Fibroblast of the aortic adventitia (primary cell): ENCODE measurements at regions not wholly inside any gene's neighbourhood (a gene's known extent, or its start where the extent isn't known, plus 50 kb on each side); places are given as distances from the start of the nearest gene placed in this dataset.

Source experiments
- DNase-seq: peaks from one replicate; pipeline ENCODE4 v3.0.0-alpha.2; 2010; ENCODE audit warnings: low read depth
- H3K4me3 ChIP-seq: 2 replicates; pipeline ENCODE4 v1.5.1; 2011; ENCODE audit warnings: low read depth, mild to moderate bottlenecking, control low read depth, low read length, moderate library complexity
- TF ChIP-seq, protein P1 (sequence below): IDR thresholded peaks from 2 replicates; pipeline ENCODE4 v1.5.1; 2011; ENCODE audit warnings: mild to moderate bottlenecking, low read length, control low read depth, inconsistent platforms; ENCODE audit not compliant: insufficient read depth

DNA sequence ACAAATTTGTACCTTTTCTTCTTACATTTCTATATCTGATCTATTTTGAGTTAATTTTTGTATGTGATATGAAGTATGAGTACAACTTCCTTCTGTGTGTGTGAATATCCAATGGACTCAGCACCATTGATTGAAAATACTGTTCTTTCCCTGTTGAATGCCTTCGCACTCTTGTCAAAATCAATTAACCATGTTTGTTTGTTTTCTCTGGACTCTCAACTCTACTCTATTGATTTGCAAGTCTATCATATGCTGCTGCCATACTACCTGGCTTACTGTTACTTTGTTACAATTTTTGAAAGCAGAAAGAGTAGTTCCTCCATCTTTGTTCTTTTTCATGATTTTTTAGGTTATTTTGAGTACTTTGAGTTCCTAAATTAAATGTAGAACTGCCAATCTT is 1437.4 kb upstream of the SPRY2 start:
- H3K4me3 ChIP-seq: no peak overlapping the region
- TF ChIP-seq, protein P1, sequence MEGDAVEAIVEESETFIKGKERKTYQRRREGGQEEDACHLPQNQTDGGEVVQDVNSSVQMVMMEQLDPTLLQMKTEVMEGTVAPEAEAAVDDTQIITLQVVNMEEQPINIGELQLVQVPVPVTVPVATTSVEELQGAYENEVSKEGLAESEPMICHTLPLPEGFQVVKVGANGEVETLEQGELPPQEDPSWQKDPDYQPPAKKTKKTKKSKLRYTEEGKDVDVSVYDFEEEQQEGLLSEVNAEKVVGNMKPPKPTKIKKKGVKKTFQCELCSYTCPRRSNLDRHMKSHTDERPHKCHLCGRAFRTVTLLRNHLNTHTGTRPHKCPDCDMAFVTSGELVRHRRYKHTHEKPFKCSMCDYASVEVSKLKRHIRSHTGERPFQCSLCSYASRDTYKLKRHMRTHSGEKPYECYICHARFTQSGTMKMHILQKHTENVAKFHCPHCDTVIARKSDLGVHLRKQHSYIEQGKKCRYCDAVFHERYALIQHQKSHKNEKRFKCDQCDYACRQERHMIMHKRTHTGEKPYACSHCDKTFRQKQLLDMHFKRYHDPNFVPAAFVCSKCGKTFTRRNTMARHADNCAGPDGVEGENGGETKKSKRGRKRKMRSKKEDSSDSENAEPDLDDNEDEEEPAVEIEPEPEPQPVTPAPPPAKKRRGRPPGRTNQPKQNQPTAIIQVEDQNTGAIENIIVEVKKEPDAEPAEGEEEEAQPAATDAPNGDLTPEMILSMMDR: no peak
- no peak for DNase-seq

DNA sequence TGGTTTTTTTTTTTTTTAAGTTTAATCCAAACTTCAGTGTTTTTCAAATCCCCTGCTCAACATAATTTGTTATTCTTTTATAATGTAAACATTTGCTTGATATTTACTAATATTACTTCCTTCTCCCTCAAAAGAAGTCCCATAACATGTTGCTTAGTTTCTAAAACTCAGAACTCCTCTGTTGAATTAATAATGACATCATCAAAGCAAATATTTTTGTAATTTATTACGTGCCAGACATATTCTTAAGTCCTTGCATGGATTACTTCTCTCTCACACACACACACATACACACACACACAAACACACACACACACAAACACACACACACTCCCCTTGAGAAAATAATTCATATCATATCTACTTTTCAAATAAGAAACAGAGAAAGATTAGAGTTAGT is 1432.3 kb upstream of the SPRY2 start:
- no peak for DNase-seq
- TF ChIP-seq, protein P1: no peak

GRCh38 chr13:81771951-81772350 is 1431.0 kb upstream of the SPRY2 start:
- no peak overlapping the region for H3K4me3 ChIP-seq
- DNase-seq: no peak
- TF ChIP-seq, protein P1: no peak

More for the DNA sequence above, 1432.3 kb upstream of the SPRY2 start:
- H3K4me3 ChIP-seq: no peak overlapping the region

DNA sequence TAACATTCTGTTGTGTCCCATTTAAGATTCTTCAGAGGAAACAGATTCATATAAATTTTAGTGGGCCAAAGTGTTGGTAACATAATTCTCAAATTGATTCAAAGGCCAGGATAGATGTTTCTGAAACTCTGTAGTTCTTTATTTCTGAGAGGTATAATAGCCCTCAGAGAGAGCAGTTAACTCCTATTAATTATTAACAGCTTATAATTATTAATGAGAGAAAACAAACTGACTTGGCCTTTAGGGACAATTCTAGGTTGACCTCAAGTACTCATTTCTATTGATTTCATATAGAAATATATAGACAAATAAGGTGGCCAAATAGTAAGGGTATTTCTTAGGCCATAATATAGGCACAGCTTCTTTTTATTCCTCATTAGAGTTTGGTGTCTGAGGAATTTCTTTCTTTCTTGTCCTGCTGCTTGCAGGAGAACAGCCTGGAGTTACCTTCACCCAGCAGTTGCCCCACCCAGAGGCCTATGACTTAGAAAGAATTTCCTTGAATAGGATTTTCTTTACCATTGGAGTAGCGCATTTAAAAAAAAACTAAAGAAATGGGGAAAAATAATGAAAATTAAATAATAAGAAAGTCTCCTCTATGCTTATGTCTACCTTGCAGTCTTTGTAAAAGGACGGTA is 1430.1 kb upstream of the SPRY2 start:
- no peak overlapping the region for H3K4me3 ChIP-seq
- TF ChIP-seq, protein P1: no peak
- no peak for DNase-seq

DNA sequence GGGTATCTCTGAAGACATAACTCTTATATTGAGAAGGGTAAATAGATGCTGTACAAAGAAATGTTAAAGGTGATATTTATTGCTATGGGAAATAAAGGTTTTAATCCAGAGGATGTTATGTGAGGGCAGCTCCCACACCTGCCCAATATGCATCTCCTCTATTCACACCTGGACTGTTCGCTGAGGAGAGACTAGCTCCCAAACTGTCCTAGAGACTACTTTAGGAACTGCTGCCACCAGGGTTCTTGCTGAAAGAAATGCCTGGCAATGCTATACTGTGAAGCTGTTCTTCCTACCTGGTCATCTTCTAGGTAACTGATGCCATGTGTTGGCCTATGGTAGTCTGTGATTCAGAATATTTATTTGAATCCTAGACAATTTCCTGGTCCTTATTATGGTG is 1421.5 kb upstream of the SPRY2 start:
- DNase-seq: no peak
- H3K4me3 ChIP-seq: no peak overlapping the region
- TF ChIP-seq, protein P1: no peak

- DNase-seq: no peak
- TF ChIP-seq, protein P1: no peak
- H3K4me3 ChIP-seq: no peak overlapping the region
These were observed 1419.4 kb upstream of the SPRY2 start for GRCh38 chr13:81760316-81760715.
